Activated T-helper 9 cell treated with anti-CD3 and anti-CD28 coated beads, Interleukin-2, amount 50 U/mL, for 16 hours (primary cell): ENCODE measurements at regions not wholly inside any gene's neighbourhood (a gene's known extent, or its start where the extent isn't known, plus 50 kb on each side); places are given as distances from the start of the nearest gene placed in this dataset.

Experiments used
- DNase-seq: peaks from one replicate; pipeline ENCODE4 v3.0.0-alpha.2; 2020; ENCODE audit warnings: low read depth

- DNase-seq, result no peak
These were observed 198.7 kb downstream of the SKIDA1 start for GRCh38 chr10:21326594-21327288.

- DNase-seq, result no peak
These were observed 206.8 kb downstream of the SKIDA1 start for GRCh38 chr10:21318540-21319167.

GRCh38 chr10:21317902-21318301 is 207.6 kb downstream of the SKIDA1 start:
- DNase-seq, result no peak

GRCh38 chr10:21315645-21316220 is 209.7 kb downstream of the SKIDA1 start:
- DNase-seq, result no peak

GRCh38 chr10:21314906-21315644 is 210.4 kb downstream of the SKIDA1 start:
- no peak for DNase-seq

- no peak for DNase-seq
These were observed 211.3 kb downstream of the SKIDA1 start for GRCh38 chr10:21314111-21314626.

- no peak for DNase-seq
These were observed 211.8 kb downstream of the SKIDA1 start for GRCh38 chr10:21313691-21314090.

- DNase-seq, result no peak
These were observed 214.1 kb downstream of the SKIDA1 start for GRCh38 chr10:21311426-21311825.

GRCh38 chr10:21309427-21309826 is 216.1 kb downstream of the SKIDA1 start:
- no peak for DNase-seq

- no peak for DNase-seq
These were observed 216.5 kb downstream of the SKIDA1 start for GRCh38 chr10:21308946-21309345.

- no peak for DNase-seq
These were observed 217.5 kb downstream of the SKIDA1 start for GRCh38 chr10:21308018-21308417.

- no peak for DNase-seq
These were observed 220.9 kb downstream of the SKIDA1 start for GRCh38 chr10:21304608-21305007.

GRCh38 chr10:21304198-21304597 is 221.3 kb downstream of the SKIDA1 start:
- no peak for DNase-seq

GRCh38 chr10:21300551-21300950 is 224.9 kb downstream of the SKIDA1 start:
- DNase-seq, result no peak

GRCh38 chr10:21299330-21299729 is 226.2 kb downstream of the SKIDA1 start:
- no peak for DNase-seq

GRCh38 chr10:21298701-21299100 is 226.8 kb downstream of the SKIDA1 start:
- DNase-seq, result no peak

GRCh38 chr10:21297603-21298383 is 227.7 kb downstream of the SKIDA1 start:
- no peak for DNase-seq

GRCh38 chr10:21296575-21297355 is 228.7 kb downstream of the SKIDA1 start:
- no peak for DNase-seq

- no peak for DNase-seq
These were observed 231.7 kb downstream of the SKIDA1 start for GRCh38 chr10:21293518-21294356.
